Ovary (tissue), 7 donors: ENCODE measurements at regions not wholly inside any gene's neighbourhood (a gene's known extent, or its start where the extent isn't known, plus 50 kb on each side); places are given as distances from the start of the nearest gene placed in this dataset.

Experiments
- DNase-seq, 5 donors: peaks; one replicate each; pipeline ENCODE4 v3.0.0-alpha.2; 2019 to 2020
- H3K27ac ChIP-seq, 2 donors: fragments of 200-600 bp; one replicate each; pipeline versions ENCODE4 v1.5.1 to v1.8.0; 2019 to 2022
- H3K27me3 ChIP-seq: fragments of 200-600 bp; one replicate; pipeline ENCODE4 v1.8.0; 2022
- H3K36me3 ChIP-seq: fragments of 200-600 bp; sonication (generic); one replicate; pipeline ENCODE4 v1.5.1; 2019
- H3K4me1 ChIP-seq: one replicate; pipeline ENCODE4 v1.8.1; 2013; ENCODE audit warnings: mild to moderate bottlenecking, moderate library complexity; ENCODE audit not compliant: insufficient read depth
- H3K4me3 ChIP-seq: fragments of 200-600 bp; sonication (generic); one replicate; pipeline ENCODE4 v1.5.1; 2017
- H3K9me3 ChIP-seq, 2 donors: fragments of 200-600 bp in 1 of 2; sonication (generic) in 1 of 2; one replicate each; pipeline versions ENCODE4 v1.5.1 to v1.8.1; 2013 to 2019; ENCODE audit warnings: mild to moderate bottlenecking in 1 of 2, moderate library complexity in 1 of 2
- CTCF ChIP-seq, 3 donors: fragments of 450-650 bp in 2 of 3; fragments of 200-600 bp in 1 of 3; IDR thresholded peaks; one replicate each; pipeline versions ENCODE4 v1.5.1 to v1.8.0; 2016 to 2022; ENCODE audit warnings: antibody characterized with exemption in 3 of 3, mild to moderate bottlenecking in 1 of 3
- EP300 ChIP-seq: sonication (generic); formaldehyde crosslinking; IDR thresholded peaks from one replicate; pipeline ENCODE4 v1.6.1; 2017; ENCODE audit warnings: antibody characterized with exemption
- POLR2A ChIP-seq: fragments of 450-650 bp; IDR thresholded peaks from one replicate; pipeline ENCODE4 v1.6.1; 2017; ENCODE audit warnings: antibody characterized with exemption, mild to moderate bottlenecking, moderate library complexity
- WGBS, 3 donors: extraction: QIAGEN DNeasy Blood & Tissue Kit in 1 of 3; methylation state at CpG; one replicate each; pipeline versions ENCODE4 v1.1.5 to v1.1.7; 2013 to 2017; 5-methylcytosine and 5-hydroxymethylcytosine counted together
- intact Hi-C, 4 donors: fragments of 100-400 bp; cut with DNase I; formaldehyde crosslinking; loops; one replicate each; pipeline versions ENCODE4 v1.11.0 to v1.15.1; 2022 to 2023
- donor health status: DM: no; HTN: no; CAD: no; lungs with moderate emphysema.
- donor health status: DM: no; HTN: no; CAD: no.
- donor health status: Bipolar disorder and iron deficiency.
- donor health status: DM: no; HTN: no; CAD: no.
- donor health status: DM: yes; HTN: yes; CAD: no.

GRCh38 chr9:126095546-126096190 is 231.0 kb upstream of the MVB12B start:
- WGBS, 3 donors: 87 to 94% (median 89%) methylated on average over 15 to 16 of the region's 16 CpGs
- no peaks in the 10 kb centered on the region for H3K9me3 ChIP-seq
- intact Hi-C loops: no loop called here
- DNase-seq: no peak
- TF ChIP-seq EP300: no peak
- no peaks in the 10 kb centered on the region for H3K36me3 ChIP-seq
- H3K27me3 ChIP-seq: no peaks in the 10 kb centered on the region
- no peak overlapping the region for H3K4me3 ChIP-seq
- H3K27ac ChIP-seq: no peak overlapping the region
- no peaks in the 10 kb centered on the region for H3K4me1 ChIP-seq

GRCh38 chr9:126096340-126096739 is 230.3 kb upstream of the MVB12B start:
- Histone ChIP-seq H3K4me3 (no peak overlapping the region), H3K4me1 (no peaks in the 10 kb centered on the region), H3K36me3 (no peaks in the 10 kb centered on the region), H3K27me3 (no peaks in the 10 kb centered on the region), H3K9me3 (no peaks in the 10 kb centered on the region), H3K27ac (no peak overlapping the region)
- intact Hi-C loops: no loop called here
- DNase-seq: no peak
- TF ChIP-seq POLR2A (no peak), CTCF (IDR thresholded peaks at IDR 0.05) (no peak), EP300 (no peak)
- WGBS, 3 donors: 67 to 72% (median 69%) methylated on average over 7 of the region's 7 CpGs

DNA sequence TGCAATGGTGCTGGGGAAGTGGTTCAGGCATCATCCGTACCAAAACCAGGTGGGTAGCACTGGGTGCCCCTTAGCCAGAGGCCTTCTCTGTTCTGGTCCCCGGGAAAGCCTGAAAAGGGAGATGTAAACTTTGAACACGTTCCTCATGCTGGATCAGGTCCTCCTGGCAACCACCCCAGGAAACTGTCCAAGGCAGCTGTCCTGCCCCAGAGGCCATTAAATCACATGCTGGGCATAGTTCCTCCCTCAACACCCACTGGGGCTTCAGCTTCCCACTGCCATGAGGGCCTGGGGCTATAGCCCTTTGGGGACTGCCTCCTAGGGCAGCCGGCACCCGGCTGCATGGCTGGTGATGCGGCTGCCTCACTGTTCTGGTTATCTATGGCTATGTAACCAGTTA is 228.9 kb upstream of the MVB12B start:
- H3K4me1 ChIP-seq: no peaks in the 10 kb centered on the region
- no peaks in the 10 kb centered on the region for H3K9me3 ChIP-seq
- WGBS, 3 donors: 51 to 62% (median 60%) methylated on average over 6 of the region's 6 CpGs
- no peak overlapping the region for H3K27ac ChIP-seq
- intact Hi-C loops: no loop called here
- no peaks in the 10 kb centered on the region for H3K27me3 ChIP-seq
- DNase-seq: no peak
- no peak overlapping the region for H3K4me3 ChIP-seq
- TF ChIP-seq POLR2A (no peak), CTCF (IDR thresholded peaks at IDR 0.05) (no peak), EP300 (no peak)
- no peaks in the 10 kb centered on the region for H3K36me3 ChIP-seq

DNA sequence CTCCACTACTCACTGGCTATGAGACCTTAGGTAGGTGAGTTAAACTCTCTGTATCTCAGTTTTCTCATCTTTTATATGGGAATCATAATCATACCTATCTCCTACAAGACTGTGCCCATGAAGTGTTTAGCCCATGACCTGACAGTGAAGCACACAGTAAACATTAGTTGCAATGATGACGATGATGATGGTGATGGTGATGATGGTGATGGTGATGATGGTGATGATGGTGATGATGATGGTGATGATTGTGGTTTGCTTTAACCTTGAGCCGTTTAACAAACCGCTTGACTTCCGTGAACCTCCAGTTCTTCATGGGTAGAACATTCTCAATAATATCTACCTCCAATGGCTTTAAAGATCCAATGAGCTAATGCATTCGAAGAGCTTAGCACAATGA is 220.2 kb upstream of the MVB12B start:
- H3K27me3 ChIP-seq: no peaks in the 10 kb centered on the region
- TF ChIP-seq CTCF (IDR thresholded peaks at IDR 0.05) (no peak), EP300 (no peak), POLR2A (no peak)
- DNase-seq: no peak
- H3K4me3 ChIP-seq: no peak overlapping the region
- H3K4me1 ChIP-seq: no peaks in the 10 kb centered on the region
- intact Hi-C loops: no loop called here
- no peaks in the 10 kb centered on the region for H3K36me3 ChIP-seq
- H3K27ac ChIP-seq: no peak overlapping the region
- WGBS, 3 donors: 90 to 93% (median 92%) methylated on average over 5 of the region's 5 CpGs
- H3K9me3 ChIP-seq: no peaks in the 10 kb centered on the region

DNA sequence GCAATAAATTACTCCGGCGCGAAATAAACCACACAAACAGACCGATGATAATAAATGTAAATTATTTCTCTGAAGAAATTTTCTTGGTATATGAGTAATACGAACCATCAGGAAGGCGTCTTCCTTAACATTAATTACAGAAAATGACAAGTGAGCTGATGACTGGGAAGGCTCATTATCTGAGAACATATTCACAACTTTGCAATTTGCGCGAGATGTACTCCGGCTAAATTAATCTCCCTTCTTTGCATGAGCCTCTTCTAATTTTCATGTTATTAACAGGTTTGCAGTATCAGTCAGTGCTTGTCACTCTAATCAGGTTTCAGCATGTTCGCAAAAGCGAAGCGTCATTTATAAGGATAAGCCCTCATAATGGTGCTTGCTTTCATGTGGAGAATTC is 218.9 kb upstream of the MVB12B start:
- H3K27me3 ChIP-seq: no peaks in the 10 kb centered on the region
- no peaks in the 10 kb centered on the region for H3K9me3 ChIP-seq
- no peak for DNase-seq
- intact Hi-C loops: no loop called here
- no peaks in the 10 kb centered on the region for H3K4me1 ChIP-seq
- WGBS, 3 donors: 52 to 59% (median 55%) methylated on average over 12 of the region's 12 CpGs
- no peak overlapping the region for H3K27ac ChIP-seq
- no peak for TF ChIP-seq EP300
- TF ChIP-seq POLR2A: no peak
- TF ChIP-seq CTCF (IDR thresholded peaks at IDR 0.05): no peak
- H3K36me3 ChIP-seq: no peaks in the 10 kb centered on the region
- no peak overlapping the region for H3K4me3 ChIP-seq
